ENCODE measurements at regions not wholly inside any gene's neighbourhood (a gene's known extent, or its start where the extent isn't known, plus 50 kb on each side); places are given as distances from the start of the nearest gene placed in this dataset.

- H3K36me3 ChIP-seq (ENCODE audit: control insufficient read depth, insufficient read depth, low read length): no peaks in the 10 kb centered on the region
- Mint-ChIP-seq H3K4me3 (ENCODE audit: unreplicated experiment) (no peak overlapping the region), H3K27me3 (ENCODE audit: insufficient read depth, unreplicated experiment) (no peaks in the 10 kb centered on the region), H3K36me3 (ENCODE audit: insufficient read depth, unreplicated experiment) (no peaks in the 10 kb centered on the region), H3K4me1 (ENCODE audit: low read depth, unreplicated experiment) (no peaks in the 10 kb centered on the region), H3K27ac (ENCODE audit: unreplicated experiment) (no peak overlapping the region), H3K9me3 (ENCODE audit: unreplicated experiment) (peaks cover 18% of the 10 kb centered on the region)
- ChIA-PET CTCF (no interaction called here), POLR2A (no interaction called here)
- no TSS peak for BruUV-seq (replicated peaks)
- no peaks in the 10 kb centered on the region for H3K27me3 ChIP-seq (replicated peaks; ENCODE audit: control insufficient read depth, insufficient read depth, low read length)
- no peaks in the 10 kb centered on the region for H3K4me1 ChIP-seq
- intact Hi-C loops (cut with micrococcal nuclease; ENCODE audit: unreplicated experiment): no loop called here
- no peaks in the 10 kb centered on the region for H3K9me3 ChIP-seq
- DNase-seq: no peak
- H3K4me3 ChIP-seq (ENCODE audit: low read depth, low read length): no peak overlapping the region
- TF ChIP-seq, protein P1, sequence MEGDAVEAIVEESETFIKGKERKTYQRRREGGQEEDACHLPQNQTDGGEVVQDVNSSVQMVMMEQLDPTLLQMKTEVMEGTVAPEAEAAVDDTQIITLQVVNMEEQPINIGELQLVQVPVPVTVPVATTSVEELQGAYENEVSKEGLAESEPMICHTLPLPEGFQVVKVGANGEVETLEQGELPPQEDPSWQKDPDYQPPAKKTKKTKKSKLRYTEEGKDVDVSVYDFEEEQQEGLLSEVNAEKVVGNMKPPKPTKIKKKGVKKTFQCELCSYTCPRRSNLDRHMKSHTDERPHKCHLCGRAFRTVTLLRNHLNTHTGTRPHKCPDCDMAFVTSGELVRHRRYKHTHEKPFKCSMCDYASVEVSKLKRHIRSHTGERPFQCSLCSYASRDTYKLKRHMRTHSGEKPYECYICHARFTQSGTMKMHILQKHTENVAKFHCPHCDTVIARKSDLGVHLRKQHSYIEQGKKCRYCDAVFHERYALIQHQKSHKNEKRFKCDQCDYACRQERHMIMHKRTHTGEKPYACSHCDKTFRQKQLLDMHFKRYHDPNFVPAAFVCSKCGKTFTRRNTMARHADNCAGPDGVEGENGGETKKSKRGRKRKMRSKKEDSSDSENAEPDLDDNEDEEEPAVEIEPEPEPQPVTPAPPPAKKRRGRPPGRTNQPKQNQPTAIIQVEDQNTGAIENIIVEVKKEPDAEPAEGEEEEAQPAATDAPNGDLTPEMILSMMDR (IDR thresholded peaks at IDR 0.05; ENCODE audit: insufficient read depth in 1 of 2, low read depth in 1 of 2, low read length in 1 of 2, severe bottlenecking in 1 of 2, unreplicated experiment in 1 of 2): no peak
These were observed 2084.1 kb downstream of the TP53TG3F start for GRCh38 chr16:35543486-35543885.

GRCh38 chr16:35552763-35553162, 2093.4 kb downstream of the TP53TG3F start:
- H3K4me1 ChIP-seq: no peaks in the 10 kb centered on the region
- no peak overlapping the region for H3K4me3 ChIP-seq (ENCODE audit: low read depth, low read length)
- Mint-ChIP-seq H3K4me1 (ENCODE audit: low read depth, unreplicated experiment) (no peaks in the 10 kb centered on the region), H3K27me3 (ENCODE audit: insufficient read depth, unreplicated experiment) (no peaks in the 10 kb centered on the region), H3K9me3 (ENCODE audit: unreplicated experiment) (peaks cover 9% of the 10 kb centered on the region), H3K4me3 (ENCODE audit: unreplicated experiment) (no peak overlapping the region), H3K27ac (ENCODE audit: unreplicated experiment) (no peak overlapping the region), H3K36me3 (ENCODE audit: insufficient read depth, unreplicated experiment) (no peaks in the 10 kb centered on the region)
- H3K36me3 ChIP-seq (ENCODE audit: control insufficient read depth, insufficient read depth, low read length): no peaks in the 10 kb centered on the region
- no peaks in the 10 kb centered on the region for H3K27me3 ChIP-seq (replicated peaks; ENCODE audit: control insufficient read depth, insufficient read depth, low read length)
- no TSS peak for BruUV-seq (replicated peaks)
- no peak for DNase-seq
- ChIA-PET POLR2A (no interaction called here), CTCF (no interaction called here)
- no peaks in the 10 kb centered on the region for H3K9me3 ChIP-seq
- TF ChIP-seq, protein P1 (IDR thresholded peaks at IDR 0.05; ENCODE audit: insufficient read depth in 1 of 2, low read depth in 1 of 2, low read length in 1 of 2, severe bottlenecking in 1 of 2, unreplicated experiment in 1 of 2): no peak
- intact Hi-C loops (cut with micrococcal nuclease; ENCODE audit: unreplicated experiment): no loop called here

DNA sequence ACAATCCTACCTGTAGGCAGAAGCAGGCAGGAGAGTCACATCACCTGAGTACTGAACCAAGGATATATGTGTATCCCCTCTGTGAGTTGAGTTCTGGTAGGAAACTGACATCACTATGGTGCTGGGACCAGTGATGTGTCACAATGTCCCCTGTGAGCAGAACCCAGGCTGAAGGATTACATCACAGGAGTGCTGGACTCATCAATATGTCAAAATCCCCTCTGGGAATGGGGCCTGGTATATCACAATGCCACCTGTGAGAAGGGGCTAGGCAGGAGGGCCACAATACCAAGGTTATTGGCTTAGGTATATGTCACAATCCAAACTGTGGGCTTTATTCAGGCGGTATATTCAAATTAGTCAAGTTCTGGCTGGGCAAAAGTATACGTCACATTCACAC, 2098.3 kb downstream of the TP53TG3F start:
- no peaks in the 10 kb centered on the region for H3K36me3 ChIP-seq (ENCODE audit: control insufficient read depth, insufficient read depth, low read length)
- no peak for DNase-seq
- BruUV-seq (replicated peaks): no TSS peak
- H3K4me3 ChIP-seq (ENCODE audit: low read depth, low read length): no peak overlapping the region
- intact Hi-C loops (cut with micrococcal nuclease; ENCODE audit: unreplicated experiment): no loop called here
- H3K27me3 ChIP-seq (replicated peaks; ENCODE audit: control insufficient read depth, insufficient read depth, low read length): no peaks in the 10 kb centered on the region
- H3K4me3 Mint-ChIP-seq (ENCODE audit: unreplicated experiment): no peak overlapping the region
- CTCF ChIA-PET: no interaction called here
- no peaks in the 10 kb centered on the region for H3K27me3 Mint-ChIP-seq (ENCODE audit: insufficient read depth, unreplicated experiment)
- TF ChIP-seq, protein P1 (IDR thresholded peaks at IDR 0.05; ENCODE audit: insufficient read depth in 1 of 2, low read depth in 1 of 2, low read length in 1 of 2, severe bottlenecking in 1 of 2, unreplicated experiment in 1 of 2): no peak
- H3K36me3 Mint-ChIP-seq (ENCODE audit: insufficient read depth, unreplicated experiment): no peaks in the 10 kb centered on the region
- H3K4me1 ChIP-seq: no peaks in the 10 kb centered on the region
- no peaks in the 10 kb centered on the region for H3K4me1 Mint-ChIP-seq (ENCODE audit: low read depth, unreplicated experiment)
- POLR2A ChIA-PET: no interaction called here
- peaks cover 9% of the 10 kb centered on the region for H3K9me3 Mint-ChIP-seq (ENCODE audit: unreplicated experiment)
- no peak overlapping the region for H3K27ac Mint-ChIP-seq (ENCODE audit: unreplicated experiment)
- H3K9me3 ChIP-seq: no peaks in the 10 kb centered on the region
